Vagina (tissue), 2 donors: ENCODE measurements at regions not wholly inside any gene's neighbourhood (a gene's known extent, or its start where the extent isn't known, plus 50 kb on each side); places are given as distances from the start of the nearest gene placed in this dataset.

Experiments used
- DNase-seq, 2 donors: peaks; one replicate each; pipeline ENCODE4 v3.0.0-alpha.2; 2017; ENCODE audit errors: extremely low spot score in 2 of 2
- H3K27ac ChIP-seq: fragments of 200-600 bp; sonication (generic); one replicate; pipeline ENCODE4 v1.5.1; 2019
- H3K27me3 ChIP-seq: fragments of 200-600 bp; sonication (generic); one replicate; pipeline ENCODE4 v1.5.1; 2019
- H3K36me3 ChIP-seq, 2 donors: fragments of 200-600 bp; sonication (generic); one replicate each; pipeline ENCODE4 v1.5.1; 2017 to 2019
- H3K4me1 ChIP-seq: fragments of 200-600 bp; sonication (generic); one replicate; pipeline ENCODE4 v1.5.1; 2019
- H3K4me3 ChIP-seq, 2 donors: fragments of 200-600 bp; sonication (generic); 1 replicate in 1 of 2; 2 replicates in 1 of 2; pipeline ENCODE4 v1.5.1; 2016 to 2019
- H3K9me3 ChIP-seq: fragments of 200-600 bp; sonication (generic); one replicate; pipeline ENCODE4 v1.5.1; 2019
- POLR2A ChIP-seq, 2 donors: fragments of 450-650 bp; IDR thresholded peaks; one replicate each; pipeline ENCODE4 v1.6.1; 2017; ENCODE audit warnings: antibody characterized with exemption in 2 of 2, mild to moderate bottlenecking in 2 of 2, moderate library complexity in 2 of 2
- POLR2AphosphoS5 ChIP-seq, 2 donors: sonication (generic); formaldehyde crosslinking; IDR thresholded peaks; one replicate each; pipeline ENCODE4 v1.9.0; 2017; ENCODE audit warnings: antibody characterized with exemption in 2 of 2, mild to moderate bottlenecking in 2 of 2, low read depth in 1 of 2; ENCODE audit not compliant: insufficient read depth in 1 of 2
- intact Hi-C: fragments of 100-400 bp; cut with DNase I; formaldehyde crosslinking; loops from one replicate; pipeline ENCODE4 v1.15.1; 2023
- TF ChIP-seq, protein P1 (sequence below), 3 experiments: fragments of 450-650 bp in 2 of 3; fragments of 200-600 bp in 1 of 3; sonication (generic) in 1 of 3; IDR thresholded peaks; one replicate each; pipeline ENCODE4 v1.5.1; 2017 to 2019; ENCODE audit warnings: antibody characterized with exemption in 3 of 3, mild to moderate bottlenecking in 2 of 3, moderate library complexity in 2 of 3

DNA sequence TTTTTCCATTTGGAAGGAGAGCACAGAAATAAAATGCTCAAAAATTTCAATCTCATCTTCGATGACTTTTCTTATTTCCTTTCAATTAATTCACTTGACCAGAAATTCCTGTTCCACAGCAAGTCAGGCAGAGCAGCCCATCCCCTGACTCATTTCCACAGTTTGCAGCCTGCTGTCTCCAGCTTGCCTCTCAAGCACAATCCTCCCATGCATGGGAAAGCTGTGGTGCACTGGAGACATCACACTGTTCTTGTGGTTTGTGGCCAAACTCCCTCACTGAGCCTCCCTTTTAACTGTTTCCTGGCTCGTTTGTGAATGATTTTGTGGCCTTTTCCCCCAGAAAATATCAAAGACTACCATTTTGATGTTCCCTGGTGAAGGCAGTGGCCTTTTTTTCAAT, 114.0 kb upstream of the ENPEP start:
- intact Hi-C loops: no loop called here
- no peak for TF ChIP-seq POLR2AphosphoS5 (IDR thresholded peaks at IDR 0.05; ENCODE audit: insufficient read depth in 1 of 2, low read depth in 1 of 2)
- TF ChIP-seq POLR2A (IDR thresholded peaks at IDR 0.05): no peak
- TF ChIP-seq, protein P1, sequence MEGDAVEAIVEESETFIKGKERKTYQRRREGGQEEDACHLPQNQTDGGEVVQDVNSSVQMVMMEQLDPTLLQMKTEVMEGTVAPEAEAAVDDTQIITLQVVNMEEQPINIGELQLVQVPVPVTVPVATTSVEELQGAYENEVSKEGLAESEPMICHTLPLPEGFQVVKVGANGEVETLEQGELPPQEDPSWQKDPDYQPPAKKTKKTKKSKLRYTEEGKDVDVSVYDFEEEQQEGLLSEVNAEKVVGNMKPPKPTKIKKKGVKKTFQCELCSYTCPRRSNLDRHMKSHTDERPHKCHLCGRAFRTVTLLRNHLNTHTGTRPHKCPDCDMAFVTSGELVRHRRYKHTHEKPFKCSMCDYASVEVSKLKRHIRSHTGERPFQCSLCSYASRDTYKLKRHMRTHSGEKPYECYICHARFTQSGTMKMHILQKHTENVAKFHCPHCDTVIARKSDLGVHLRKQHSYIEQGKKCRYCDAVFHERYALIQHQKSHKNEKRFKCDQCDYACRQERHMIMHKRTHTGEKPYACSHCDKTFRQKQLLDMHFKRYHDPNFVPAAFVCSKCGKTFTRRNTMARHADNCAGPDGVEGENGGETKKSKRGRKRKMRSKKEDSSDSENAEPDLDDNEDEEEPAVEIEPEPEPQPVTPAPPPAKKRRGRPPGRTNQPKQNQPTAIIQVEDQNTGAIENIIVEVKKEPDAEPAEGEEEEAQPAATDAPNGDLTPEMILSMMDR (IDR thresholded peaks at IDR 0.05): no peak
- Histone ChIP-seq H3K4me3 (no peak overlapping the region), H3K9me3 (no peaks in the 10 kb centered on the region), H3K27ac (no peak overlapping the region), H3K4me1 (no peaks in the 10 kb centered on the region), H3K36me3 (no peaks in the 10 kb centered on the region), H3K27me3 (no peaks in the 10 kb centered on the region)
- no peak for DNase-seq

DNA sequence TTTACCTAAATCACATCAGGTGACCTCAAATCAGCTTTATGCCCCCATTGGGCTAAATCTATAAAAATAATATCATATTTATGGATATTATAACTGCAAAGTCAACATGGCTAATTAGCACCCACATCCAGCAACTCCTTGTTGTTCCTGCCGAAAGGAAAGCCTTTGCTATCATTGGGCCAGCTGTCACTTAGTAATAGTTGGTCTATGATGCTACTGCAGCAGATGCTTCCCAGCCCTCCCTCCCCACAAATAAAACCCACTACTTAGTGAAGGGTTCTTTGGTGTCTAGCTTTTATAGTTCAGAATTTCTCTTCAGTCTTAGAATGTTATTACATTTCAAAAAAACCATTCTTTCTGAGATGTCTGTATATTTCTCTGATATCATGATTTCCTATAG, 116.9 kb upstream of the ENPEP start:
- no peak for TF ChIP-seq POLR2A (IDR thresholded peaks at IDR 0.05)
- TF ChIP-seq, protein P1 (IDR thresholded peaks at IDR 0.05): no peak
- no peak for TF ChIP-seq POLR2AphosphoS5 (IDR thresholded peaks at IDR 0.05; ENCODE audit: insufficient read depth in 1 of 2, low read depth in 1 of 2)
- Histone ChIP-seq H3K36me3 (no peaks in the 10 kb centered on the region), H3K27ac (no peak overlapping the region), H3K9me3 (no peaks in the 10 kb centered on the region), H3K4me3 (no peak overlapping the region), H3K4me1 (no peaks in the 10 kb centered on the region), H3K27me3 (no peaks in the 10 kb centered on the region)
- intact Hi-C loops: no loop called here
- DNase-seq: no peak

DNA sequence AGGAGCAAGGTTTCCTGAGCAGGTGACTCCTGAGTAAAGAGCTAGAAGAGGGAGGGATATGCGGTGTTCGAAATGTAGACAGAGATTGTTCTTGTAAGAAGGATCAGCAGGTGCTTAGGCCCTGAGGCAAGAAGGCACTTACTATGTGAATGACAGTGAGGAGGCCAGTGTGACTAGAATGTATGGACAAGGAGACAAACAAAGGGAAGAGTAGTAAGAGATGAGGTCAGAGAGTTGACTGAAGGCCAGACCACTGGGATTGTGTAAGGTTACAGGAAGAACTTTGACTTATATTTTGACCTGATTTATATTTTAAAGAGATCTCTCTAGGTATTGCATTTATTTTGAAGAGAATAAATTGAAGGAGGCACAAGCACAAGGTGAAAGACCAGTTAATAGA, 118.4 kb upstream of the ENPEP start:
- Histone ChIP-seq H3K4me3 (no peak overlapping the region), H3K9me3 (no peaks in the 10 kb centered on the region), H3K27me3 (no peaks in the 10 kb centered on the region), H3K27ac (no peak overlapping the region), H3K4me1 (no peaks in the 10 kb centered on the region), H3K36me3 (no peaks in the 10 kb centered on the region)
- intact Hi-C loops: no loop called here
- DNase-seq: no peak
- TF ChIP-seq POLR2A (IDR thresholded peaks at IDR 0.05) (no peak), POLR2AphosphoS5 (IDR thresholded peaks at IDR 0.05; ENCODE audit: insufficient read depth in 1 of 2, low read depth in 1 of 2) (no peak)
- TF ChIP-seq, protein P1 (IDR thresholded peaks at IDR 0.05): no peak

DNA sequence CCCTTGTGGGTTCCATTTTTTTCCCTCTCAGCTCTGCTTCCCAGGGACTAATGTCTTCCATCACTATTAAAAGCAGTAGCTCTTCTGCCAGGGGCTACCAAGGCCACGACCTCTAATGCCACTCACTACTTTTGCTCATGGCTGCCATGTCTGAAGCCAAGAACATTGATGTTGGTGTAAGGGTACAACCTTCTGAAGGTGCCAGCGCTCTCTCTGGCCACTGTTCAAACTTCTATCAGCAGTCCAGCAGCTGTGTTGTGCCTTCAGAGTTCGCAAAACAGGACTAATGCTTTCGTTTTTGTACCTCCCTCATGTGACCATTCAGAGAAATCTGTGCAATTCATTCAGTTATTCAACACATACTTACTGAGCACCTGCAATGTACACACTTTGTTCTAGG, 121.5 kb upstream of the ENPEP start:
- no peak for DNase-seq
- H3K4me3 ChIP-seq: no peak overlapping the region
- H3K4me1 ChIP-seq: no peaks in the 10 kb centered on the region
- no peaks in the 10 kb centered on the region for H3K9me3 ChIP-seq
- H3K36me3 ChIP-seq: no peaks in the 10 kb centered on the region
- TF ChIP-seq POLR2AphosphoS5 (IDR thresholded peaks at IDR 0.05; ENCODE audit: insufficient read depth in 1 of 2, low read depth in 1 of 2) (no peak), POLR2A (IDR thresholded peaks at IDR 0.05) (no peak)
- TF ChIP-seq, protein P1 (IDR thresholded peaks at IDR 0.05): no peak
- no peak overlapping the region for H3K27ac ChIP-seq
- intact Hi-C loops: no loop called here
- no peaks in the 10 kb centered on the region for H3K27me3 ChIP-seq

DNA sequence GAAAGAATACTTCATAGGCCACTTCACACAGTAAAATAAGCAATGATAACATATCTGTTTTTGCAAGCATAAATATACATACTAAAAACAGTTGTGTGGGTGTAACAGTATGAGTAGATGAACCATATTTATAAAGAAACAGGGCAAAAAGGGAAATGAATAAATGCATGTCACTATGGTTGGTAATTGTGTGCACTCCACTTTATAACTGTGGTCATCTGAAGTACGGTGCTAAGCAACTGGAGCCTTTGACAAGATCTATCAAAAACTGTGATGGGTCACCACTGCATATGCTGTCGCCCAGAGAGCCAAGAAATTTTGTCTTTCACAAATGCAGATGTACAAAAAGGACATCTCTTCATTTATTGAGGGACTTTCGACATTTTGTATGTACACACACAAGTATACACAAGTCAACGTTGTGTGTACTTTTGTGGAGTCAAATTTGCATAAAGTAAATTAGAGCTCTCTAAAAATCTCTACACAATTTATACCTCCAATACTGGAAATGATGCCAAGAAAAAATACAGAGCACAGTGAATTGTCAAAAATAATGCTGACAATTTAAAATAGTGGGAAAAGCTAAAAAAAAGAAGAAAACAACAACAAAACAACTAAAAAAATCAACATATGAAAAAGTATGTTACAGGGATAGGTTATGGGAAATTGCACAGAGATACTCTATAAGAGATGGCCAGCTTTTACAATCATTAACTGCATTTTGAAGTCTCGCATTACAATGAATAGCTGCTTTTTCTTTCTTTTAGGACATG, 123.1 kb upstream of the ENPEP start:
- no peak overlapping the region for H3K4me3 ChIP-seq
- DNase-seq: no peak
- no peaks in the 10 kb centered on the region for H3K4me1 ChIP-seq
- TF ChIP-seq POLR2AphosphoS5 (IDR thresholded peaks at IDR 0.05; ENCODE audit: insufficient read depth in 1 of 2, low read depth in 1 of 2) (no peak), POLR2A (IDR thresholded peaks at IDR 0.05) (no peak)
- TF ChIP-seq, protein P1 (IDR thresholded peaks at IDR 0.05): no peak
- no peaks in the 10 kb centered on the region for H3K27me3 ChIP-seq
- no peaks in the 10 kb centered on the region for H3K36me3 ChIP-seq
- no peak overlapping the region for H3K27ac ChIP-seq
- H3K9me3 ChIP-seq: no peaks in the 10 kb centered on the region
- intact Hi-C loops: no loop called here
